Natural killer cell treated with Interleukin-12 subunit alpha and Interleukin-12 subunit beta and Interleukin-15 and Interleukin-18, amount 100 ng/mL, for 72 hours (primary cell): ENCODE measurements at regions not wholly inside any gene's neighbourhood (a gene's known extent, or its start where the extent isn't known, plus 50 kb on each side); places are given as distances from the start of the nearest gene placed in this dataset.

Source experiments
- ATAC-seq, 2 donors: fragments of 150-1000 bp; cut with Tn5 transposase in 1 of 2; sonication (Bioruptor Pico), chemical (Tn5 transposase) in 1 of 2; 2 replicates each; pipeline ENCODE4 v1.10.0; 2021
- DNase-seq: peaks from one replicate; pipeline ENCODE4 v3.0.0; 2022; ENCODE audit warnings: low spot score
- H3K27ac Mint-ChIP-seq, 2 donors: 1 replicate in 1 of 2; 2 replicates in 1 of 2; pipeline ENCODE4 v1.8.0; 2022; ENCODE audit warnings: mixed read lengths in 2 of 2, mild to moderate bottlenecking in 1 of 2, moderate library complexity in 1 of 2
- H3K27me3 Mint-ChIP-seq, 2 donors: 1 replicate in 1 of 2; 2 replicates in 1 of 2; pipeline ENCODE4 v1.8.0; 2022; ENCODE audit warnings: mixed read lengths in 2 of 2
- H3K36me3 Mint-ChIP-seq: one replicate; pipeline ENCODE4 v1.8.0; 2022; ENCODE audit warnings: mixed read lengths
- H3K4me1 Mint-ChIP-seq, 2 donors: 1 replicate in 1 of 2; 2 replicates in 1 of 2; pipeline ENCODE4 v1.8.0; 2022; ENCODE audit warnings: low read depth in 2 of 2, mixed read lengths in 2 of 2, mild to moderate bottlenecking in 1 of 2
- H3K4me3 Mint-ChIP-seq: one replicate; pipeline ENCODE4 v1.8.0; 2022; ENCODE audit warnings: mixed read lengths
- H3K9me3 Mint-ChIP-seq: 2 replicates; pipeline ENCODE4 v1.8.0; 2022; ENCODE audit warnings: mixed read lengths

- H3K4me3 Mint-ChIP-seq: no peak overlapping the region
- no peak overlapping the region for H3K27ac Mint-ChIP-seq
- no peak for DNase-seq
- no peak for ATAC-seq
- no peaks in the 10 kb centered on the region for H3K4me1 Mint-ChIP-seq
- H3K27me3 Mint-ChIP-seq: no peaks in the 10 kb centered on the region
- H3K9me3 Mint-ChIP-seq: peaks cover 7% of the 10 kb centered on the region
- no peaks in the 10 kb centered on the region for H3K36me3 Mint-ChIP-seq
These were observed 998.0 kb upstream of the CDH2 start for GRCh38 chr18:29174891-29175290.

DNA sequence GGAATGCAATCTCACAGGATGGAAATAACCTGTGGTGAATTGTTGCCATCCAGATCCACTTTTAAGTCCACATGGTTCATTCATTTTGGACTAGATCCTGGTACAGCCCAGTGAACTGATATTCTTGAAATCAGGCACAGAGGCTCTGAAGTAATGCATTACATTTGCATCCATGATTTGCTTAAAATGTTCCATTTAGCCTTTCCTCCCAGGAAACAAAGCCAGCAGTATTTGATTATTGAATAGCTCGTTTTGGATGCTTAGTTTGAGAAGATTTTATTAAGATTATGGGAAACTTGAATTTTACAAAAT is 995.8 kb upstream of the CDH2 start:
- no peak overlapping the region for H3K27ac Mint-ChIP-seq

GRCh38 chr18:29171892-29172755 is 995.2 kb upstream of the CDH2 start:
- no peaks in the 10 kb centered on the region for H3K4me1 Mint-ChIP-seq
- no peak overlapping the region for H3K27ac Mint-ChIP-seq
- DNase-seq (no peak), ATAC-seq (no peak)
- peaks cover 7% of the 10 kb centered on the region for H3K36me3 Mint-ChIP-seq
- peaks cover 7% of the 10 kb centered on the region for H3K9me3 Mint-ChIP-seq
- H3K27me3 Mint-ChIP-seq: no peaks in the 10 kb centered on the region
- H3K4me3 Mint-ChIP-seq: no peak overlapping the region

More for the DNA sequence above, 995.8 kb upstream of the CDH2 start:
- no peak for ATAC-seq
- DNase-seq: no peak
- Mint-ChIP-seq H3K4me3 (no peak overlapping the region), H3K4me1 (no peaks in the 10 kb centered on the region), H3K36me3 (peaks cover 7% of the 10 kb centered on the region), H3K9me3 (peaks cover 7% of the 10 kb centered on the region), H3K27me3 (no peaks in the 10 kb centered on the region)

GRCh38 chr18:29169599-29169998 is 992.7 kb upstream of the CDH2 start:
- H3K4me1 Mint-ChIP-seq: no peaks in the 10 kb centered on the region
- H3K27me3 Mint-ChIP-seq: no peaks in the 10 kb centered on the region
- peaks cover 7% of the 10 kb centered on the region for H3K9me3 Mint-ChIP-seq
- no peak for DNase-seq
- peaks cover 7% of the 10 kb centered on the region for H3K36me3 Mint-ChIP-seq
- ATAC-seq: no peak
- no peak overlapping the region for H3K27ac Mint-ChIP-seq
- no peak overlapping the region for H3K4me3 Mint-ChIP-seq

DNA sequence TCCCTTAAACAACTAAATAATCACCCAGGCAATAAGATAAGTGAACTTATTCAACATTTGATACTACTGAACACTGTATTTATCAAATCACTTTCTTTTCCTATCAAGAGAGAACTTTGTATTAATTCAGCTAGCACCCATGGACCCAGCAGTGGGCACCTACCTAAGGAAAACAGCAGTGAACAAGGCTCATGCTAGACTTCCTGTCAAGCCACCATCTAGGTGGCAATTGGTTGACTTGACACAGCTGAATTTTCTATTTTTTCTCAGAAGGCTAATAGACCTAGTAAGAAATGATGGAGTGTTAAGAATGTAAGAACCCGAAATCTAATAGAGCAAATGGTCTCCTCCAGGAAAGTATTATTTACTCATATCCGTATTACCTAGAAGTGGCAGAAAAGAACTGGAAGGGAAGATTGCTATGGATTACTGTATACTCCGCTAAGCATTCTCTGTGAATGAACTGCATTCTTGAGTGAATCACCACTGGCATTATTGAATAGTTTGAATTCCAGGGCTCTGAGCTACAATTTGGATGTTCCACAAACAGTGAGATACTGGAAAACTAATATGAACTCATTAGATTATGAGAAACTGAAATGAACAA is 988.2 kb upstream of the CDH2 start:
- Mint-ChIP-seq H3K27ac (no peak overlapping the region), H3K27me3 (no peaks in the 10 kb centered on the region), H3K9me3 (no peaks in the 10 kb centered on the region), H3K4me1 (no peaks in the 10 kb centered on the region), H3K4me3 (no peak overlapping the region), H3K36me3 (peaks cover 7% of the 10 kb centered on the region)
- no peak for DNase-seq
- no peak for ATAC-seq

GRCh38 chr18:29164020-29164706 is 987.2 kb upstream of the CDH2 start:
- DNase-seq: no peak
- Mint-ChIP-seq H3K4me1 (no peaks in the 10 kb centered on the region), H3K9me3 (no peaks in the 10 kb centered on the region), H3K27me3 (no peaks in the 10 kb centered on the region), H3K27ac (no peak overlapping the region), H3K36me3 (peaks cover 7% of the 10 kb centered on the region), H3K4me3 (no peak overlapping the region)
- no peak for ATAC-seq

DNA sequence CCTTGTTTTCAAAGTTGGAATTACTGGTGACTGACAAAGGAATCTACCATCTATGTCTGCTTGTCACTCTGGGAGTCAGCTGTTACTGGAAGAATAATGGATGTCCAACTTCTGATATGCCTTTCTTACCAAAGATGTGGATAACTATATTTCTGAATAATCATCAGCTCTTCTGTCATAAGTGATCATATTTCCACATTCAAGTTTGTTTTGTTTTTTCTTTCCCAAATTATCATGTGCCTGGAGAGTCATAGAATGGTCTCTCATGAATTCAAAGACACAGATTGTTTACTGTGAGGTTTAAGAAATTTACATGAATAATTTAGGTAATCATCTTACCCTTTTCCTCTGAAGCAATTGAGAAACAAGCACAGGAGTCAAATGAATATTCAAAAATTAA is 986.7 kb upstream of the CDH2 start:
- no peak overlapping the region for H3K27ac Mint-ChIP-seq

DNA sequence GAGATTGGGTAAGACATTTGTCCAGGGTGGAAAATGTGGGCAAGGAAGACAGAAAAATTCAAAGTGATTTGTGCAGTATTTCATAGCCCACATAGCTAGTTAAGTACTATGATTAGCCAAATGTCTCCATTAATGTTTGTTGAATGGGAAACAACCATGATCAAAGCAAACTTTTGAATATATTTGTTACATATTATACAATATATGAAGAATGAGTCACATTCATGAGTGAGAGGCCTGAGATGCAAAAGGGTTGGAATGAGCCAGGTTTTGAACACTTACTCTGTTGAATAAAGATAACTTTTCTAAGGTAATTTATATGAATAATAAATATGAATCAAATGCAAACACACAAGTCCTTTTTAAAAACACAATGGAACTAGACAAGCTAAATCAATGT is 984.5 kb upstream of the CDH2 start:
- ATAC-seq: no peak
- Mint-ChIP-seq H3K9me3 (peaks cover 4% of the 10 kb centered on the region), H3K4me1 (no peaks in the 10 kb centered on the region), H3K4me3 (no peak overlapping the region), H3K27me3 (peaks cover 0 to 2% of the 10 kb centered on the region in 2 donors), H3K27ac (no peak overlapping the region), H3K36me3 (peaks cover 4% of the 10 kb centered on the region)
- DNase-seq: no peak

More for the DNA sequence above, 986.7 kb upstream of the CDH2 start:
- no peaks in the 10 kb centered on the region for H3K27me3 Mint-ChIP-seq
- no peaks in the 10 kb centered on the region for H3K4me1 Mint-ChIP-seq
- no peaks in the 10 kb centered on the region for H3K9me3 Mint-ChIP-seq
- no peak for ATAC-seq
- H3K4me3 Mint-ChIP-seq: no peak overlapping the region
- peaks cover 2% of the 10 kb centered on the region for H3K36me3 Mint-ChIP-seq
- DNase-seq: no peak

DNA sequence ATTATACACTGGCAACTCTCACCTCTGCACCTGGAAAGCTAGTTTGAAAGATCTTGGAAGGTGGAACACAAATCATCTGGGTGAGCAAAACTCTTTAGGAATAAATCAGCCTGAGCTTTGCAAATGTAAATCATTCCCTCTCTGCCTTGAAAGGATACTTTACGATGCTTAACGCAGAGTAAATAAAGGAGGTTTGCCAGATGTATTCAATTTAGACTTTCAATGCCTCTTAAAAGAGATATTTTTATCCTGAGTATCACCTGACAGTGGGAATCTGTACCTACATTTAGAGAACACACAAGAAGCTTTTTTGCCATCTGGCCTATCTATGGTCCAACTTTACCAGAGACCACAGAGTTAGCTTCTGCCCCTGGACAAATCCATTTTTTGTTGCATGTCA is 983.2 kb upstream of the CDH2 start:
- no peak overlapping the region for H3K27ac Mint-ChIP-seq
- ATAC-seq (no peak), DNase-seq (no peak)
- H3K36me3 Mint-ChIP-seq: peaks cover 4% of the 10 kb centered on the region
- H3K4me1 Mint-ChIP-seq: no peaks in the 10 kb centered on the region
- peaks cover 4% of the 10 kb centered on the region for H3K9me3 Mint-ChIP-seq
- H3K4me3 Mint-ChIP-seq: no peak overlapping the region
- H3K27me3 Mint-ChIP-seq: peaks cover 0 to 2% of the 10 kb centered on the region in 2 donors

DNA sequence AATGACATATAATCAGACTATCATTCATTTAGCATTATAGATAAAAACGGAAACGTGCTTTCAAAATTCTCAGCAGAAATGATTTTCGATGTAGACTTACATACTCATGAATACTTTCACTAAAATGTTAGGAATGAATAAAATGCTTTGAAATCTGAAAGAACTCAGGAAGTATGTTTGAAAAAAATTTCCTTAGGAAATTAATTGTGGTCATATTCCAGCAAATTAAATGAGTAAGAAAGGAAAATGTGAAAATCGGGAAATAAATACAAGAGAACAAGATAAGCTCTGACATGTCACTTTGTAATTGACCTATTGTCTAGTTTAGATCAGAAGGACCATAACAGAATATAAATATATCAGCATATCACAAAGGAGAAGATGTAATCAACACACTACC is 981.0 kb upstream of the CDH2 start:
- DNase-seq: no peak
- H3K4me1 Mint-ChIP-seq: peaks cover 0 to 1% of the 10 kb centered on the region in 2 donors
- H3K36me3 Mint-ChIP-seq: peaks cover 6% of the 10 kb centered on the region
- no peak for ATAC-seq
- H3K4me3 Mint-ChIP-seq: no peak overlapping the region
- no peak overlapping the region for H3K27ac Mint-ChIP-seq
- H3K9me3 Mint-ChIP-seq: peaks cover 6% of the 10 kb centered on the region
- peaks cover 0 to 2% of the 10 kb centered on the region in 2 donors for H3K27me3 Mint-ChIP-seq

- Mint-ChIP-seq H3K9me3 (peaks cover 8% of the 10 kb centered on the region), H3K36me3 (peaks cover 9% of the 10 kb centered on the region), H3K4me3 (no peak overlapping the region), H3K27ac (no peak overlapping the region), H3K4me1 (peaks cover 0 to 2% of the 10 kb centered on the region in 2 donors), H3K27me3 (peaks cover 0 to 2% of the 10 kb centered on the region in 2 donors)
- no peak for DNase-seq
- no peak for ATAC-seq
These were observed 980.3 kb upstream of the CDH2 start for GRCh38 chr18:29157057-29157780.

DNA sequence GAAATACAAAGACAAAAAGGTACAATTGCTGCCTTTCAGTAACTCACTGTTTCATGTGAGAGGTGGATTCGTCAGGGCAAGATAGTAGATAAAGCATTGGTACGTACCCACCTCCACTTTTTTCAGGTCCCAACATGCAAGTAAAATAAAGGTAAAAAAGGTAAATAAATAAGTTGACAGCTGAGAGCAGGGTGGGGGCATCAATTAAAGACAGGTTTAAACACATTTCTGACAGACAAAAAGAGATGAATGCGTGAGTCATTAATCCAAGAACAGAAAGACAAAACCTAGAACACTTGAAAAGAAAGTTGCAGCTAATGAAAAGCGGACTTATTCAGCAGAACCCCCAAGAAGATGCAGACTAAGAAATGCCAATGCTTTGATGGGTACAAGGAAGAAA is 979.6 kb upstream of the CDH2 start:
- H3K36me3 Mint-ChIP-seq: peaks cover 9% of the 10 kb centered on the region
- H3K27me3 Mint-ChIP-seq: peaks cover 0 to 2% of the 10 kb centered on the region in 2 donors
- no peak for DNase-seq
- peaks cover 0 to 2% of the 10 kb centered on the region in 2 donors for H3K4me1 Mint-ChIP-seq
- H3K27ac Mint-ChIP-seq: no peak overlapping the region
- peaks cover 8% of the 10 kb centered on the region for H3K9me3 Mint-ChIP-seq
- ATAC-seq: no peak
- no peak overlapping the region for H3K4me3 Mint-ChIP-seq

- no peak for ATAC-seq
- Mint-ChIP-seq H3K4me1 (peaks cover 0 to 2% of the 10 kb centered on the region in 2 donors), H3K4me3 (no peak overlapping the region), H3K27ac (no peak overlapping the region), H3K36me3 (peaks cover 9% of the 10 kb centered on the region), H3K27me3 (peaks cover 0 to 2% of the 10 kb centered on the region in 2 donors), H3K9me3 (peaks cover 8% of the 10 kb centered on the region)
- no peak for DNase-seq
These were observed 978.1 kb upstream of the CDH2 start for GRCh38 chr18:29154758-29155725.
